ENCODE measurements at regions not wholly inside any gene's neighbourhood (a gene's known extent, or its start where the extent isn't known, plus 50 kb on each side); places are given as distances from the start of the nearest gene placed in this dataset.

- TF ChIP-seq CTCF (IDR thresholded peaks at IDR 0.05; ENCODE audit: insufficient read depth, low read length, poor library complexity, severe bottlenecking) (no peak), EZH2phosphoT487 (conservative IDR thresholded peaks at IDR 0.05; ENCODE audit: low read length) (no peak)
Observed at GRCh38 chr6:88443554-88443953, 277.4 kb upstream of the CNR1 start.
